ENCODE measurements at regions not wholly inside any gene's neighbourhood (a gene's known extent, or its start where the extent isn't known, plus 50 kb on each side); places are given as distances from the start of the nearest gene placed in this dataset.

DNA sequence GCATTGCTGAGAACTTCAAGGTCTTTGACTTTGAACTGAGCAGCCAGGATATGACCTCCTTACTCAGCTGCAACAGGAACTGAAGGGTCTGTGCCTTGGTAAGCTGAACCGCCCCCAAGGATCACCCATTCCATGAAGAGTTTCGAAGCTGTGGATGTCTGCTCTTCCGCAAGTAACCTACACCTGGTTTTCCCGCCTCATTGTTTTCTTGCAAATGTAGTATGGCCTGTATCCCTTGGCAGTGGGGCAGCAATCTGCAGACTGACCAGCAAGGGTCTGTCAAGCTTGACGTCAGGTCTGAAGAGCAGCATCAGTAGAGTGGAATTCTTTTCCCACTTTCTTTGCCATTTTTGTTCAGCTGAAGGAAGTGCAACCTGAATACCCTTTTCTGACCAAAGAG lies 62.6 kb upstream of the RAB12 start:
- DNase-seq = no peak

GRCh38 chr18:8548186-8548585 lies 61.1 kb upstream of the RAB12 start:
- no peak for DNase-seq

GRCh38 chr18:8549254-8549757 lies 59.9 kb upstream of the RAB12 start:
- no peak for DNase-seq

DNA sequence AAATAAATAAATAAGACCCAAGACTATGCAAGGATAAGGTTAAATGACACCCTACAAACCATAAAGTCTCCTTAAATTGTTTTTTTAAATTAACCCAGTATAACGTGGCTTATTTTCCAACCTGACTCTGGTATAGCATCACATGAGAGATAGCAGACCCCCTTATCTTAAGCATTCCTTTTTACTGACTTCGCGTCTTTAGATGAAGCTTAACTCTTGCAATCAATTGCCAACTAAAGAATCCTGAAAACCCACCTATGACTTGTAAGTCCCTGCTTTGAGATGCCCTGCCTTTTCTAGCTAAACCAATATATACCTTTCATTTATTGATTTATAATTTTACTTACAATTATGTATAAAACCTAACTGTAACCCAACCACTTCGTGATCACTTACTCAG lies 57.1 kb upstream of the RAB12 start:
- no peak for DNase-seq

- no peak for DNase-seq
These were observed 54.9 kb upstream of the RAB12 start for GRCh38 chr18:8554354-8554753.

GRCh38 chr18:8556424-8556823 lies 52.8 kb upstream of the RAB12 start:
- no peak for DNase-seq

Measured in DMS 273 treated with DMSO at 0.1 percent for 48 hours (cell line).